ENCODE measurements at regions not wholly inside any gene's neighbourhood (a gene's known extent, or its start where the extent isn't known, plus 50 kb on each side); places are given as distances from the start of the nearest gene placed in this dataset.
A peak's percentile ranks its signal among the peaks of the same experiment; 100 is the strongest.

GRCh38 chr22:48541401-48542098, 1286.1 kb downstream of the BRD1 start:
- no peak for DNase-seq (ENCODE audit: low spot score)

- DNase-seq (ENCODE audit: low spot score): no peak
Measured at GRCh38 chr22:48539261-48539660, 1288.4 kb downstream of the BRD1 start.

- no peak for DNase-seq (ENCODE audit: low spot score)
Measured at GRCh38 chr22:48538291-48538820, 1289.3 kb downstream of the BRD1 start.

GRCh38 chr22:48537343-48537680, 1290.4 kb downstream of the BRD1 start:
- DNase-seq (ENCODE audit: low spot score): no peak

DNA sequence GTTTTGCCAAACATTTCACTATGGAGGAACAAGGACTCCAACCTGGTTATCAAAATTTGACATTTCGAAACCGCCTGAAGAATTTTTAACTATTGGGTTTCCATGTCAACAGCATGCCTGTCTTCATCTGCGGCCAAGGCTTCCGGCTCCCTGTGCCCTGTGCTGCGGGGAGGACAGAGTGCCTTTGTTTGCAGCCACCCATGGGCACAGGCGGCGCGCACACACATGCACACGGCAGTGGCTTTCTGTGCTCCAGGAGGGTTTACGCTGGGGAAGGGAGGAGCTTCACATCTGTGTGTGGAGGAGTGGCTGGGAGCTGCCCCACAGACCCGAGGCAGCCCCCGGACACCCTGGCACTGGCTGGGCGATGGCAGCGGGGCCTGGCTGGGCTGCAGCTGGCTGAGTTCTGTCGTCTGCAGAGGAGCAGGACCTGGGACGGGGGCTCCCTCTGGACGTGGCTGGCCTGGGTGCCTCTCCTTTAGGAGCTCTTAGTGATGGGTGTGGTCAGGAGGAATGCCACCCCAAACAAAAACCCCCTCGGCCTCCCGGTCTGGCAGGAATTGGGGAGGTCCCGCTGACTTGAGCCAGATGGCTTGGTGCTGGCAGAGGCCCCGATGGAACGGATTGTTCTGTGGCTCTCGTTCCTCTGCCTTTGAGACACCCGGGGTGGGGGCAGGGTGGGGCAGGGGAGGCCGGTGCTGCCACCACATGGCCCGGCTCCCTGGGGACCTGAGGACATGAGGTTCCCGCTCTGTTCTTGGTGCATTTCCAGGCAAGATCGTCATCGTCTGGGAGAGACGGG, 1290.9 kb downstream of the BRD1 start:
- DNase-seq (ENCODE audit: low spot score): peak; percentile 71

DNA sequence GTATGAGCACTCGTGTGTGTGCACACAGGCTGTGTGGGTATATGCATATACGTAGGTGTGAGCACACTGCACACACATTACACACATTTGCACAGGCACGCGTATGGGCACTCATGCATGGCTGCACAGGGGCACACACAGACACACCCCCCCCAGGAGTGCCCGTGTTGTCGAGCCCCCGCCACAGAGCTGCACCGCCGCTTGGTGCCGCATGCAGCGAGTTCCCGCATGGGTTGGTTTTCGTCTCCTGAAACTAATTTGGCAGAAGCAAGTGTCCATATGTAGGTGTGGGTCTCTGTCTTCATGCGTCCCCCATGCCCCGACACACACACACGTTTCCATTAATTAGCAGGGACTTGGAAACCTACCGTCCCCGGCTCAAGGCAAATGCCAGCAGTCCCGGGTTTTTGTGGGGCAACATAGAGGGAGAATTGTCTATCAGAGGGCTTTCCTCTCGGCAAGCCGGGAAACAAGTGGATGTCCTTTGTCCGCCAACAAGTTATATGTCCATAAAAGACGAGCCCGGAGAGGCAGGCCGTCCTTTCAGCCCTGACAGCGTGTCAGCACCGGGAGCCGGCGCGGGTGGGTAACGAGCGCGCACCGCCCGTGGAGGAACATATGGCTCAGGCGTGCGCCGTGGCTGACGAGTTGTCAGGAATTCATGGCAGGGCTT, 1291.7 kb downstream of the BRD1 start:
- peak; percentile 48 for DNase-seq (ENCODE audit: low spot score)

GRCh38 chr22:48534395-48534958, 1293.2 kb downstream of the BRD1 start:
- DNase-seq (ENCODE audit: low spot score): no peak

DNA sequence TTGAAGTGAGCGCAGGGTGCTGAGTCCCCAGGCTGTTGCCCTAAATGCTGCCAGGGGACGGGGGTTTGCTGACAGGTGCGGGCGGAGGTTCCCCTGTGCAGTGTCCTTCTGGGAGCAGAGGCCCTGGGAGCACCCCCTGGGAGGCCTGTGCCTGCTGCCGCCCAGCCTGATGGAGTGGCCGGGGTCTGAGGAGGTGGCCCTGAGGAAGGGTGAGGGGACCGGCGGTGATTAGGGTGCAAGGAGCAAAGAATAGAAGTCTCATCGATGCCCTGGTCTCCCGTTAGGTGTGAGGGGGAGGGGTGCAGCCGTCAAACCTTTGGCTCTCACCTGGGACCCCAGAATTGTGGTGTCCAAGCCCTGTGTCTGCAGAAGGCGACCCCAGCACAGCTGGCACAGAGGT, 1294.7 kb downstream of the BRD1 start:
- DNase-seq (ENCODE audit: low spot score): no peak

- no peak for DNase-seq (ENCODE audit: low spot score)
Measured at GRCh38 chr22:48531761-48532435, 1295.8 kb downstream of the BRD1 start.

DNA sequence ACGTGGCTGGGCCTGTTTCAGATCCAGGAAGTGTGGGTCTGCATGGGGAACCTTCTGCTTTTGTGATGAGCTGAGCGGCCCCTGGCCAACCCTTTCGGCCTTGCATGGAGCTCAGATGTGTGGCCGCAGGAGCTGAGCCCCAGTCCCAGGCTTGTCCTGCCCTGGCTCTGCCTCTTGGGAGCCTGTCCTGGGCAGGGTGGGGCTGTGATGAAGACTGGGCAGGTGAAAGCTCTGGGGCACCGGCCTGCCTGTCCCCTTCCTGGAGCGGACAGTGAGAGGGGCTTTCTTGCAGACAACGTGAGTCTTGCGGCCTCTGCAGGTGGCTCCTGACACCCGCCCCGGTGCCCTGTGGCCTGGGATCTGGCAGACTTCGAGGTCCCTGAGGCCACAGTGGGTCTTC, 1296.6 kb downstream of the BRD1 start:
- DNase-seq (ENCODE audit: low spot score): no peak

GRCh38 chr22:48530666-48531065, 1297.0 kb downstream of the BRD1 start:
- DNase-seq (ENCODE audit: low spot score): no peak

- no peak for DNase-seq (ENCODE audit: low spot score)
Measured at GRCh38 chr22:48528221-48528915, 1299.3 kb downstream of the BRD1 start.

DNA sequence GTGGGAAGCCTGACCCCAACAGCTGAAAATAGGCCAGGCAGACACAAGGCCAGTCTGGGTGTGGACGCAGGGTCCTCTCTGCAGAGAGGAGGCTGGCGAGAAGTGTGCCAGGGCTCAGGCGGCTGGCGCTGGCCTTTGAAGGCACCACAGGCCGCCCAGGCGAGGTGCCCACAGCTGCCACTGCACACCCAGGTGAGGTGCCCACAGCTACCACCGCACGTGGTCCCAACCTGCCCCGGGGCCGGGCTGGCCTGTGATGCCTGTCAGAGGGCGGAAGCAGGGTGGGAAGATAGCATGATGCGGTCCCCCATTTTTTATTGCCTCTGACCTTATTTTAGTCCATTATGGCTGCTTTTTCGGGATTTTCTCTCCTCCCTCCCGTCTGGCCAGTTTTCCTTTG, 1303.9 kb downstream of the BRD1 start:
- DNase-seq (ENCODE audit: low spot score): no peak

DNA sequence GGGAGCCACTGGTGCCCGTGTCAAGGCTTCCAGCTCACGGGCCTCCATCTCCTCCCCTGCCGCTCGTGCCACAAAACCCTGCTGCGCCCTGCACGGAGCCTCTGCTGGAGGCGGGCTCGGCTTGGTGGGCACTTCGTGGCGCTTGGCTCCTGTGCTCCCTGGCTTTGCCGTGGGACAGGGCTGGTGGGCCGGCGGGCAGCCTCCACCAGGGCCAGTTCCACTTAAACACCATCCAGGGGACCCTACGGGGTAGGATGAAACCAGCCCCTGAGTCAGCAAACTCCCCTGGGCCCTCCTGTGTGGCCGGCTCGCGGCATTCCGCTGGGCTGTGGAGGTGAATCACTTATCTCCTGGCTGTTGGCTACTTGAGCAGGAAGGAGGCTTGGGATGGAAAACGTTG, 1304.6 kb downstream of the BRD1 start:
- DNase-seq (ENCODE audit: low spot score): no peak

DNA sequence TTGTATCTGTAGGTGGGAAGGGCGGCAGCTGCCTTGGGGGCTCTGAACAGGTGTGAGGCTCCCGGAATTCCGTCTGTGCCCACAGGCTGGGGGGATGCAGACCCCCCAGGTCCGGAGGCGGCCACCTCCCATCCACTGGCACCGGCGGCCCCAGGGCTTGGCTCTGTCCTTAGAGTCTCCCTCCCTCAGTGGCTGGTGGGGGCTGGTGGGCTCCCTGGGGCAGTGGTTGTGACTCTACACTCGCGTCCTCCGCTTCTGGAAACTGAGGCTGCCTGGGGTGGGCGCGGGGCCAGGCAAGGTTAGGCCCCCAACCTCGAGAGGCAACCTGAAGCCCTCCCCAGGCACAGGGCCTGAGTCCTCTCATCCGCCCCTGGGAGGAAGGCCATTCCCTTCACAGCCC, 1305.4 kb downstream of the BRD1 start:
- no peak for DNase-seq (ENCODE audit: low spot score)

- DNase-seq (ENCODE audit: low spot score): no peak
Measured at GRCh38 chr22:48520884-48521588, 1306.6 kb downstream of the BRD1 start.

- DNase-seq (ENCODE audit: low spot score): no peak
Measured at GRCh38 chr22:48520207-48520606, 1307.5 kb downstream of the BRD1 start.

- peak; percentile 88 for DNase-seq (ENCODE audit: low spot score)
Measured at GRCh38 chr22:48517039-48518030, 1310.3 kb downstream of the BRD1 start.

DNA sequence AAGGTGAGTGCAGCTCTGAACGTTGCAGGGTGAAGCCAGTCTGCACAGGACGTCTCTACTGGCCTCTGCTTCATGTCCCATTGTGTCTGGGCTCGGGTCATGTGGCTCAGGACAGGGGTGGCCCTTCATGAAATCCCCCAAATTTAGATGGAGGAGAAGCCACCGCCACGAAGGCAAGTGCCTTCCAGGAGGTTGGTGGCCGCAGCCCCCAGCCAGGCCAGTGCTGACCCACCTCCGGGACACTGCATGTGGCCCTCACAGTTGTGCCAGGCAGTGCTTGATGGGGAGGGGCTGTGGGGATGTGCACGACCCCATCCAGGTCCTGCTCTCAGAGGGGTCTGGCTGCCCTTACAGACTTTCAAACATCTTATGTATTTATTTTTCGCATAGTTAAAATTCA, 1311.1 kb downstream of the BRD1 start:
- DNase-seq (ENCODE audit: low spot score): no peak

All from putamen (tissue), 1 donor.